Peyer's patch (tissue), 4 donors: ENCODE measurements at regions not wholly inside any gene's neighbourhood (a gene's known extent, or its start where the extent isn't known, plus 50 kb on each side); places are given as distances from the start of the nearest gene placed in this dataset.

Experiments used
- POLR2A ChIP-seq, 2 donors: fragments of 450-650 bp; IDR thresholded peaks; one replicate each; pipeline ENCODE4 v1.5.1; 2017; ENCODE audit warnings: antibody characterized with exemption in 2 of 2, mild to moderate bottlenecking in 2 of 2, moderate library complexity in 2 of 2
- TF ChIP-seq, protein P1 (sequence below), 6 experiments: fragments of 450-650 bp in 4 of 6; fragments of 200-600 bp in 2 of 6; sonication (generic) in 1 of 6; IDR thresholded peaks; one replicate each; pipeline ENCODE4 v1.5.1; 2017 to 2019; ENCODE audit warnings: antibody characterized with exemption in 6 of 6, mild to moderate bottlenecking in 3 of 6, moderate library complexity in 1 of 6

DNA sequence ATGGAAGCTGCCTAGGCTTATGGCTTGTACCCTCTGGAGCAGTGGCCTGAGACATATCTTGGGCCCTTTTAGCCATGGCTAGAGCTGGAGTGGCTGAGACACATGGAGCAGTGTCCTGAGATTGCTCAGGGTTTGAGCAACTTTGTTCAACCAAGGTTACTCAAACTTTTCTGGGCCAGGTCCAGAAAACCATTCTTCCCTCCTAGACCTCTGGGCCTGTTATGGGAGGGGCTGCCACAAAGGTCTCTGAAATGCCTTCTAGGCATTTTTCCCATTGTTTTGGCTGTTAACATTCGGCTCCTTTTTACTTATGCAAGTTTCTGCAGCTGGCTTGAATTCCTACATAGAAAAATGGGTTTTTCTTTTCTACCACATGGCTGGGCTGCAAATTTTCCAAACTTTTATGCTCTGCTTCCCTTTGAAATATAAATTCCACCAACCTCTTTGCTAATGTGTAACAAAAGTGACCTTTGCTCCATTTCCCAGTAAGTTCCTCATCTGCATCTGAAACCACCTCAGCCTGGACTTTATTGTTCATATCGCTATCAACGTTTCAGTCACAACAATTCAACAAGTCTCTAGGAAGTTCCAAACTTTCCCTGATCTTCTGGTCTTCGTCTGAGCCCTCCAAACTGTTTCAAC is 84.9 kb upstream of the MAP4K3 start:
- TF ChIP-seq, protein P1, sequence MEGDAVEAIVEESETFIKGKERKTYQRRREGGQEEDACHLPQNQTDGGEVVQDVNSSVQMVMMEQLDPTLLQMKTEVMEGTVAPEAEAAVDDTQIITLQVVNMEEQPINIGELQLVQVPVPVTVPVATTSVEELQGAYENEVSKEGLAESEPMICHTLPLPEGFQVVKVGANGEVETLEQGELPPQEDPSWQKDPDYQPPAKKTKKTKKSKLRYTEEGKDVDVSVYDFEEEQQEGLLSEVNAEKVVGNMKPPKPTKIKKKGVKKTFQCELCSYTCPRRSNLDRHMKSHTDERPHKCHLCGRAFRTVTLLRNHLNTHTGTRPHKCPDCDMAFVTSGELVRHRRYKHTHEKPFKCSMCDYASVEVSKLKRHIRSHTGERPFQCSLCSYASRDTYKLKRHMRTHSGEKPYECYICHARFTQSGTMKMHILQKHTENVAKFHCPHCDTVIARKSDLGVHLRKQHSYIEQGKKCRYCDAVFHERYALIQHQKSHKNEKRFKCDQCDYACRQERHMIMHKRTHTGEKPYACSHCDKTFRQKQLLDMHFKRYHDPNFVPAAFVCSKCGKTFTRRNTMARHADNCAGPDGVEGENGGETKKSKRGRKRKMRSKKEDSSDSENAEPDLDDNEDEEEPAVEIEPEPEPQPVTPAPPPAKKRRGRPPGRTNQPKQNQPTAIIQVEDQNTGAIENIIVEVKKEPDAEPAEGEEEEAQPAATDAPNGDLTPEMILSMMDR (IDR thresholded peaks at IDR 0.05) = no peak
- no peak for TF ChIP-seq POLR2A (IDR thresholded peaks at IDR 0.05)
